ENCODE measurements at regions not wholly inside any gene's neighbourhood (a gene's known extent, or its start where the extent isn't known, plus 50 kb on each side); places are given as distances from the start of the nearest gene placed in this dataset.

GRCh38 chr15:27674826-27675225 is 424.3 kb downstream of the OCA2 start:
- Histone ChIP-seq H3K4ac (ENCODE audit: low read depth in 1 of 2, low read length in 2 of 2) (no peak overlapping the region), H2AFZ (ENCODE audit: low read depth, low read length) (no peak overlapping the region), H2BK15ac (ENCODE audit: low read depth, poor library complexity, severe bottlenecking) (no peak overlapping the region), H2AK5ac (ENCODE audit: low read length, severe bottlenecking) (no peak overlapping the region), H2BK12ac (ENCODE audit: low read length in 2 of 2) (no peak overlapping the region), H3K18ac (ENCODE audit: low read depth in 1 of 2, low read length in 2 of 2) (no peak overlapping the region), H4K91ac (ENCODE audit: low read length) (no peak overlapping the region), H3K14ac (ENCODE audit: low read length in 2 of 2) (no peak overlapping the region), H2BK5ac (ENCODE audit: low read depth, low read length, poor library complexity, severe bottlenecking) (no peak overlapping the region), H3K36me3 (ENCODE audit: control insufficient read depth in 1 of 2, insufficient read depth in 2 of 2, low read depth in 1 of 2, low read length in 2 of 2) (no peaks in the 10 kb centered on the region), H4K8ac (ENCODE audit: low read length) (no peak overlapping the region), H3K9me3 (ENCODE audit: control insufficient read depth, low read length) (no peaks in the 10 kb centered on the region), H3K4me3 (ENCODE audit: insufficient read depth in 1 of 2, low read depth in 1 of 2, low read length in 2 of 2) (no peak overlapping the region), H3K27ac (ENCODE audit: low read length, poor library complexity, severe bottlenecking) (no peak overlapping the region), H3K27me3 (ENCODE audit: control insufficient read depth in 1 of 2, insufficient read depth in 1 of 2, low read length in 2 of 2) (no peaks in the 10 kb centered on the region), H2BK120ac (ENCODE audit: low read depth, low read length) (no peak overlapping the region), H3K79me1 (replicated peaks; ENCODE audit: low read length, poor library complexity, severe bottlenecking) (no peaks in the 10 kb centered on the region), H3K23ac (ENCODE audit: low read length in 2 of 2) (no peak overlapping the region), H3K9ac (ENCODE audit: low read length) (no peak overlapping the region), H3K4me1 (ENCODE audit: control insufficient read depth, insufficient read depth, low read depth, low read length) (peaks cover 2% of the 10 kb centered on the region), H3K4me2 (ENCODE audit: low read length, poor library complexity, severe bottlenecking) (no peak overlapping the region)
- WGBS, result 85% methylated on average over 10 of the region's 10 CpGs
- no peak for DNase-seq

GRCh38 chr15:27673766-27674445 is 425.2 kb downstream of the OCA2 start:
- Histone ChIP-seq H2BK5ac (ENCODE audit: low read depth, low read length, poor library complexity, severe bottlenecking) (no peak overlapping the region), H3K36me3 (ENCODE audit: control insufficient read depth in 1 of 2, insufficient read depth in 2 of 2, low read depth in 1 of 2, low read length in 2 of 2) (no peaks in the 10 kb centered on the region), H4K91ac (ENCODE audit: low read length) (no peak overlapping the region), H2BK120ac (ENCODE audit: low read depth, low read length) (no peak overlapping the region), H3K14ac (ENCODE audit: low read length in 2 of 2) (no peak overlapping the region), H3K4me3 (ENCODE audit: insufficient read depth in 1 of 2, low read depth in 1 of 2, low read length in 2 of 2) (no peak overlapping the region), H4K8ac (ENCODE audit: low read length) (no peak overlapping the region), H3K27me3 (ENCODE audit: control insufficient read depth in 1 of 2, insufficient read depth in 1 of 2, low read length in 2 of 2) (no peaks in the 10 kb centered on the region), H3K79me1 (replicated peaks; ENCODE audit: low read length, poor library complexity, severe bottlenecking) (no peaks in the 10 kb centered on the region), H3K4ac (ENCODE audit: low read depth in 1 of 2, low read length in 2 of 2) (no peak overlapping the region), H3K18ac (ENCODE audit: low read depth in 1 of 2, low read length in 2 of 2) (no peak overlapping the region), H2BK12ac (ENCODE audit: low read length in 2 of 2) (no peak overlapping the region), H2AK5ac (ENCODE audit: low read length, severe bottlenecking) (no peak overlapping the region), H2BK15ac (ENCODE audit: low read depth, poor library complexity, severe bottlenecking) (no peak overlapping the region), H3K23ac (ENCODE audit: low read length in 2 of 2) (no peak overlapping the region), H3K9ac (ENCODE audit: low read length) (no peak overlapping the region), H3K27ac (ENCODE audit: low read length, poor library complexity, severe bottlenecking) (no peak overlapping the region), H3K9me3 (ENCODE audit: control insufficient read depth, low read length) (no peaks in the 10 kb centered on the region), H3K4me1 (ENCODE audit: control insufficient read depth, insufficient read depth, low read depth, low read length) (peaks cover 2% of the 10 kb centered on the region), H3K4me2 (ENCODE audit: low read length, poor library complexity, severe bottlenecking) (no peak overlapping the region), H2AFZ (ENCODE audit: low read depth, low read length) (no peak overlapping the region)
- DNase-seq, result no peak
- WGBS, result 84% methylated on average over 14 of the region's 15 CpGs

- Histone ChIP-seq H3K36me3 (ENCODE audit: control insufficient read depth in 1 of 2, insufficient read depth in 2 of 2, low read depth in 1 of 2, low read length in 2 of 2) (no peaks in the 10 kb centered on the region), H3K9me3 (ENCODE audit: control insufficient read depth, low read length) (no peaks in the 10 kb centered on the region), H3K18ac (ENCODE audit: low read depth in 1 of 2, low read length in 2 of 2) (no peak overlapping the region), H3K27me3 (ENCODE audit: control insufficient read depth in 1 of 2, insufficient read depth in 1 of 2, low read length in 2 of 2) (no peaks in the 10 kb centered on the region), H3K79me1 (replicated peaks; ENCODE audit: low read length, poor library complexity, severe bottlenecking) (no peaks in the 10 kb centered on the region), H2BK12ac (ENCODE audit: low read length in 2 of 2) (no peak overlapping the region), H2AFZ (ENCODE audit: low read depth, low read length) (no peak overlapping the region), H3K27ac (ENCODE audit: low read length, poor library complexity, severe bottlenecking) (no peak overlapping the region), H3K4me1 (ENCODE audit: control insufficient read depth, insufficient read depth, low read depth, low read length) (peaks cover 2% of the 10 kb centered on the region), H3K23ac (ENCODE audit: low read length in 2 of 2) (peak overlapping the region in 1 of 2 experiments; percentile 57), H2AK5ac (ENCODE audit: low read length, severe bottlenecking) (no peak overlapping the region), H2BK5ac (ENCODE audit: low read depth, low read length, poor library complexity, severe bottlenecking) (no peak overlapping the region), H3K4me3 (ENCODE audit: insufficient read depth in 1 of 2, low read depth in 1 of 2, low read length in 2 of 2) (no peak overlapping the region), H4K8ac (ENCODE audit: low read length) (no peak overlapping the region), H3K14ac (ENCODE audit: low read length in 2 of 2) (peak overlapping the region in 1 of 2 experiments; percentile 35), H2BK120ac (ENCODE audit: low read depth, low read length) (no peak overlapping the region), H3K4ac (ENCODE audit: low read depth in 1 of 2, low read length in 2 of 2) (no peak overlapping the region), H2BK15ac (ENCODE audit: low read depth, poor library complexity, severe bottlenecking) (no peak overlapping the region), H4K91ac (ENCODE audit: low read length) (no peak overlapping the region), H3K9ac (ENCODE audit: low read length) (no peak overlapping the region), H3K4me2 (ENCODE audit: low read length, poor library complexity, severe bottlenecking) (no peak overlapping the region)
- DNase-seq, result no peak
- WGBS, result 90% methylated on average over 8 of the region's 8 CpGs
Measured at GRCh38 chr15:27672537-27672936, 426.6 kb downstream of the OCA2 start.

GRCh38 chr15:27671819-27672437 is 427.2 kb downstream of the OCA2 start:
- H3K18ac ChIP-seq (ENCODE audit: low read depth in 1 of 2, low read length in 2 of 2), result no peak overlapping the region
- no peak overlapping the region for H3K4me2 ChIP-seq (ENCODE audit: low read length, poor library complexity, severe bottlenecking)
- H2BK5ac ChIP-seq (ENCODE audit: low read depth, low read length, poor library complexity, severe bottlenecking), result no peak overlapping the region
- H3K4ac ChIP-seq (ENCODE audit: low read depth in 1 of 2, low read length in 2 of 2), result no peak overlapping the region
- H4K8ac ChIP-seq (ENCODE audit: low read length), result no peak overlapping the region
- no peak overlapping the region for H2AFZ ChIP-seq (ENCODE audit: low read depth, low read length)
- no peaks in the 10 kb centered on the region for H3K9me3 ChIP-seq (ENCODE audit: control insufficient read depth, low read length)
- H3K4me3 ChIP-seq (ENCODE audit: insufficient read depth in 1 of 2, low read depth in 1 of 2, low read length in 2 of 2), result no peak overlapping the region
- no peak overlapping the region for H2BK15ac ChIP-seq (ENCODE audit: low read depth, poor library complexity, severe bottlenecking)
- no peak overlapping the region for H2AK5ac ChIP-seq (ENCODE audit: low read length, severe bottlenecking)
- no peaks in the 10 kb centered on the region for H3K27me3 ChIP-seq (ENCODE audit: control insufficient read depth in 1 of 2, insufficient read depth in 1 of 2, low read length in 2 of 2)
- peaks cover 2% of the 10 kb centered on the region for H3K4me1 ChIP-seq (ENCODE audit: control insufficient read depth, insufficient read depth, low read depth, low read length)
- no peak overlapping the region for H3K14ac ChIP-seq (ENCODE audit: low read length in 2 of 2)
- no peak overlapping the region for H3K23ac ChIP-seq (ENCODE audit: low read length in 2 of 2)
- H3K27ac ChIP-seq (ENCODE audit: low read length, poor library complexity, severe bottlenecking), result no peak overlapping the region
- WGBS, result 71% methylated on average over 13 of the region's 13 CpGs
- no peak overlapping the region for H3K9ac ChIP-seq (ENCODE audit: low read length)
- H4K91ac ChIP-seq (ENCODE audit: low read length), result no peak overlapping the region
- H3K36me3 ChIP-seq (ENCODE audit: control insufficient read depth in 1 of 2, insufficient read depth in 2 of 2, low read depth in 1 of 2, low read length in 2 of 2), result no peaks in the 10 kb centered on the region
- DNase-seq, result no peak
- H3K79me1 ChIP-seq (replicated peaks; ENCODE audit: low read length, poor library complexity, severe bottlenecking), result no peaks in the 10 kb centered on the region
- H2BK12ac ChIP-seq (ENCODE audit: low read length in 2 of 2), result no peak overlapping the region
- H2BK120ac ChIP-seq (ENCODE audit: low read depth, low read length), result no peak overlapping the region
